H1 (cell line): ENCODE measurements at regions not wholly inside any gene's neighbourhood (a gene's known extent, or its start where the extent isn't known, plus 50 kb on each side); places are given as distances from the start of the nearest gene placed in this dataset.

Source experiments
- CTCF ChIA-PET: fragments of 300-600 bp; sonication (Branson Sonifier 250); formaldehyde crosslinking; loops from one replicate; lab custom pipeline; 2021; ENCODE audit not compliant: partially characterized antibody; lab: Charles Lee
- POLR2A ChIA-PET: fragments of 300-600 bp; sonication (Branson Sonifier 250); formaldehyde crosslinking; loops from one replicate; lab custom pipeline; 2021; ENCODE audit warnings: inconsistent platforms; ENCODE audit not compliant: partially characterized antibody; lab: Charles Lee
- DNase-seq, 2 experiments: peaks; one replicate each; pipeline versions ENCODE4 v3.0.0 to v3.0.0-alpha.2; 2010 to 2022; ENCODE audit warnings: low spot score in 2 of 2, low read depth in 1 of 2, mixed read lengths in 1 of 2
- FAIRE-seq: peaks from 2 replicates; lab custom pipeline; 2011; peaks lifted over from hg19 to GRCh38; lab: Jason Lieb, UNC
- H2AFZ ChIP-seq: 2 replicates; pipeline ENCODE4 v1.8.1; 2012; ENCODE audit warnings: low read length, inconsistent platforms
- H2AK5ac ChIP-seq: 2 replicates; pipeline ENCODE4 v1.6.1; 2013; ENCODE audit warnings: low read depth, low read length
- H2BK120ac ChIP-seq: replicated peaks from 2 replicates; pipeline ENCODE3; 2013; ENCODE audit warnings: low read depth, low read length, inconsistent platforms
- H2BK12ac ChIP-seq: 2 replicates; pipeline ENCODE4 v1.6.1; 2013; ENCODE audit warnings: low read depth, low read length
- H2BK15ac ChIP-seq: 2 replicates; pipeline ENCODE4 v1.6.1; 2013; ENCODE audit warnings: low read length
- H2BK20ac ChIP-seq: 2 replicates; pipeline ENCODE4 v1.6.1; 2013; ENCODE audit warnings: low read length
- H2BK5ac ChIP-seq: 2 replicates; pipeline ENCODE4 v1.6.1; 2013; ENCODE audit warnings: low read depth, low read length
- H3K14ac ChIP-seq: 2 replicates; pipeline ENCODE4 v1.6.1; 2013; ENCODE audit warnings: inconsistent platforms; ENCODE audit not compliant: insufficient read length
- H3K18ac ChIP-seq: 2 replicates; pipeline ENCODE4 v1.6.1; 2013; ENCODE audit warnings: low read length; ENCODE audit errors: extremely low read depth
- H3K23ac ChIP-seq: 2 replicates; pipeline ENCODE4 v1.6.1; 2013; ENCODE audit warnings: inconsistent platforms; ENCODE audit not compliant: insufficient read length
- H3K23me2 ChIP-seq: 2 replicates; pipeline ENCODE4 v1.6.1; 2013; ENCODE audit warnings: low read depth, low read length
- H3K27ac ChIP-seq: 2 replicates; pipeline ENCODE4 v1.6.1; 2011; ENCODE audit warnings: low read depth, low read length, inconsistent platforms
- H3K27me3 ChIP-seq, 4 experiments: replicated peaks in 1 of 4; 1 replicate in 1 of 4; 2 replicates in 3 of 4; pipeline versions ENCODE4 v1.6.1 to v1.8.1; 2011 to 2013; ENCODE audit warnings: low read length in 3 of 4, mild to moderate bottlenecking in 3 of 4, inconsistent platforms in 2 of 4, mixed read lengths in 2 of 4, moderate library complexity in 1 of 4; ENCODE audit not compliant: control insufficient read depth in 3 of 4, insufficient read depth in 3 of 4; ENCODE audit errors: extremely low read depth in 1 of 4
- H3K36me3 ChIP-seq, 4 experiments: 2 replicates each; pipeline versions ENCODE4 v1.6.1 to v1.8.1; 2011 to 2013; ENCODE audit warnings: mild to moderate bottlenecking in 4 of 4, low read length in 3 of 4, moderate library complexity in 2 of 4, control low read depth in 1 of 4, inconsistent platforms in 1 of 4; ENCODE audit not compliant: insufficient read depth in 4 of 4, control insufficient read depth in 2 of 4
- H3K4ac ChIP-seq: replicated peaks from 2 replicates; pipeline ENCODE3; 2013; ENCODE audit warnings: low read length, low read depth, mixed read lengths, inconsistent platforms; ENCODE audit not compliant: insufficient read length
- H3K4me1 ChIP-seq, 4 experiments: replicated peaks in 1 of 4; 1 replicate in 1 of 4; 2 replicates in 3 of 4; pipeline versions ENCODE4 v1.6.1 to v1.8.1; 2011 to 2013; ENCODE audit warnings: low read length in 3 of 4, inconsistent platforms in 2 of 4, mixed read lengths in 1 of 4; ENCODE audit not compliant: insufficient read depth in 4 of 4, control insufficient read depth in 3 of 4
- H3K4me2 ChIP-seq, 2 experiments: 2 replicates each; pipeline versions ENCODE4 v1.6.1 to v1.8.1; 2011 to 2013; ENCODE audit warnings: low read depth in 2 of 2, low read length in 2 of 2, control low read depth in 1 of 2, inconsistent platforms in 1 of 2, mild to moderate bottlenecking in 1 of 2; ENCODE audit not compliant: insufficient read depth in 1 of 2
- H3K4me3 ChIP-seq, 4 experiments: fragments of 200-600, 300-600 bp in 1 of 4; sonication (generic), shearing (Covaris generic), sonication (Bioruptor Twin) in 1 of 4; 2 replicates each; pipeline versions ENCODE4 v1.5.1 to v1.8.1; 2011 to 2016; ENCODE audit warnings: low read length in 4 of 4, low read depth in 3 of 4, control low read depth in 2 of 4, inconsistent platforms in 2 of 4, mild to moderate bottlenecking in 2 of 4, mixed read lengths in 1 of 4, moderate library complexity in 1 of 4; ENCODE audit not compliant: insufficient read depth in 2 of 4; ENCODE audit errors: extremely low read depth in 1 of 4
- H3K56ac ChIP-seq: replicated peaks from 2 replicates; pipeline ENCODE3; 2013; ENCODE audit warnings: low read depth, mild to moderate bottlenecking, mixed read lengths, low read length, inconsistent platforms; ENCODE audit not compliant: insufficient read length
- H3K79me1 ChIP-seq: 2 replicates; pipeline ENCODE4 v1.6.1; 2013; ENCODE audit warnings: low read depth, low read length, control low read depth
- H3K79me2 ChIP-seq, 2 experiments: 2 replicates each; pipeline versions ENCODE4 v1.6.1 to v1.8.1; 2012 to 2013; ENCODE audit warnings: low read length in 2 of 2, mild to moderate bottlenecking in 2 of 2, inconsistent platforms in 1 of 2; ENCODE audit not compliant: insufficient read depth in 2 of 2, control insufficient read depth in 1 of 2
- H3K9ac ChIP-seq, 4 experiments: replicated peaks in 1 of 4; 1 replicate in 1 of 4; 2 replicates in 3 of 4; pipeline versions ENCODE4 v1.6.1 to v1.8.1; 2011 to 2013; ENCODE audit warnings: low read depth in 3 of 4, low read length in 3 of 4, control low read depth in 2 of 4, mild to moderate bottlenecking in 2 of 4, moderate library complexity in 2 of 4, inconsistent platforms in 1 of 4; ENCODE audit errors: extremely low read depth in 1 of 4
- H3K9me3 ChIP-seq, 2 experiments: 2 replicates each; pipeline versions ENCODE4 v1.6.1 to v1.8.1; 2012 to 2013; ENCODE audit warnings: mild to moderate bottlenecking in 2 of 2, moderate library complexity in 2 of 2, control low read depth in 1 of 2, inconsistent platforms in 1 of 2, low read depth in 1 of 2, low read length in 1 of 2, mixed read lengths in 1 of 2; ENCODE audit not compliant: insufficient read depth in 2 of 2
- H4K20me1 ChIP-seq, 2 experiments: replicated peaks in 1 of 2; 2 replicates each; pipeline versions ENCODE3 to v1.8.1; 2011 to 2013; ENCODE audit warnings: inconsistent platforms in 2 of 2, low read length in 2 of 2, mild to moderate bottlenecking in 1 of 2; ENCODE audit not compliant: insufficient read depth in 2 of 2, control insufficient read depth in 1 of 2
- H4K5ac ChIP-seq: 2 replicates; pipeline ENCODE4 v1.6.1; 2013; ENCODE audit warnings: low read length, low read depth, mixed read lengths, inconsistent platforms; ENCODE audit not compliant: insufficient read length
- H4K8ac ChIP-seq: 2 replicates; pipeline ENCODE4 v1.8.0; 2013; ENCODE audit warnings: mild to moderate bottlenecking, moderate library complexity, low read length, inconsistent platforms; ENCODE audit not compliant: insufficient read depth; ENCODE audit errors: extremely low read depth
- H4K91ac ChIP-seq: replicated peaks from 2 replicates; pipeline ENCODE3; 2013; ENCODE audit warnings: low read length, mixed read lengths, inconsistent platforms; ENCODE audit not compliant: insufficient read length
- WGBS, 2 experiments: shearing (Covaris generic) in 1 of 2; methylation state at CpG; one replicate each; pipeline versions ENCODE4 v1.1.6 to v1.1.7; 2013 to 2015; ENCODE audit warnings: low lambda C conversion rate in 2 of 2, mixed read lengths in 2 of 2, inconsistent platforms in 1 of 2, low coverage in 1 of 2, missing lambda C conversion rate in 1 of 2; ENCODE audit not compliant: insufficient replicate concordance in 2 of 2, insufficient coverage in 1 of 2, insufficient read length in 1 of 2; ENCODE audit errors: extremely low coverage in 1 of 2, missing lambda C conversion rate in 1 of 2; 5-methylcytosine and 5-hydroxymethylcytosine counted together
- TF ChIP-seq, protein P1 (sequence below): IDR thresholded peaks from 2 replicates; pipeline ENCODE4 v1.6.1; 2012; ENCODE audit warnings: low read length, inconsistent platforms

DNA sequence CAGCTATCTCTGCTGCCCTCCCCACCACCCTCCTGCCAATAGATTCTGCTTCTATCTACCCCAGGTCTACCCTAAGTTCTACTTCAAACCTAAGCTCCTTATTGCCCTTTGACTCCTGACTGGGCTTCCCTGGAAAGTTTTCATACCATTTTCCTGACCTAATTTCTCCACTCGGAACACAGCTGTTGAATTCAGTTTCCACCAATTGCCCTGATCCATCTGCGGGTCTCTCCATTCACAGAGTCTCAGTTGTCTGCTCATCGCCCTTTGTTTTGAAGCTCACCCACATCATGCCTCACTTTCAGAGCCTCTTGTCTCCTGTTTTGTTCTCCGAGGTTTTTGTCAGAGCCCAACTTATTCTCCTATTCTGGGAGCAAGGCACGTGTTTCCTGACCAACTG lies 56.8 kb upstream of the ABI3BP start:
- FAIRE-seq, result no peak

More for the DNA sequence above, 56.8 kb upstream of the ABI3BP start:
- Histone ChIP-seq H3K27me3 (no peaks in the 10 kb centered on the region), H4K5ac (no peak overlapping the region), H4K91ac (no peak overlapping the region), H3K36me3 (no peaks in the 10 kb centered on the region), H3K14ac (no peak overlapping the region), H2BK120ac (no peak overlapping the region), H3K4me2 (no peak overlapping the region), H4K20me1 (no peaks in the 10 kb centered on the region), H3K4me3 (no peak overlapping the region), H2BK15ac (no peak overlapping the region), H2BK5ac (no peak overlapping the region), H3K56ac (no peak overlapping the region), H2BK20ac (no peak overlapping the region), H3K79me1 (no peaks in the 10 kb centered on the region), H3K9me3 (no peaks in the 10 kb centered on the region), H3K9ac (no peak overlapping the region), H3K79me2 (no peaks in the 10 kb centered on the region), H4K8ac (no peak overlapping the region), H3K4me1 (no peaks in the 10 kb centered on the region), H2AK5ac (no peak overlapping the region), H2BK12ac (no peak overlapping the region), H3K18ac (no peak overlapping the region), H3K27ac (no peak overlapping the region), H3K23me2 (no peaks in the 10 kb centered on the region), H3K23ac (no peak overlapping the region), H2AFZ (peak overlapping the region; percentile 50; the same call in 1 of the 2 replicates), H3K4ac (no peak overlapping the region)
- ChIA-PET POLR2A (no interaction called here), CTCF (interaction anchor here (0.7 to 1.3 kb wide), 4 partner anchors 20 to 1363 kb away, joined by 3 to 4 read pairs (median 3); no protein-coding TSS in a partner anchor)
- 87% methylated on average over 5 of the region's 5 CpGs; no CpG with 5 or more reads in 1 of the 2 experiments for WGBS, 2 experiments
- TF ChIP-seq, protein P1, sequence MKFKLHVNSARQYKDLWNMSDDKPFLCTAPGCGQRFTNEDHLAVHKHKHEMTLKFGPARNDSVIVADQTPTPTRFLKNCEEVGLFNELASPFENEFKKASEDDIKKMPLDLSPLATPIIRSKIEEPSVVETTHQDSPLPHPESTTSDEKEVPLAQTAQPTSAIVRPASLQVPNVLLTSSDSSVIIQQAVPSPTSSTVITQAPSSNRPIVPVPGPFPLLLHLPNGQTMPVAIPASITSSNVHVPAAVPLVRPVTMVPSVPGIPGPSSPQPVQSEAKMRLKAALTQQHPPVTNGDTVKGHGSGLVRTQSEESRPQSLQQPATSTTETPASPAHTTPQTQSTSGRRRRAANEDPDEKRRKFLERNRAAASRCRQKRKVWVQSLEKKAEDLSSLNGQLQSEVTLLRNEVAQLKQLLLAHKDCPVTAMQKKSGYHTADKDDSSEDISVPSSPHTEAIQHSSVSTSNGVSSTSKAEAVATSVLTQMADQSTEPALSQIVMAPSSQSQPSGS, result no peak
- DNase-seq, result no peak
